GM19240 (cell line): ENCODE measurements at regions not wholly inside any gene's neighbourhood (a gene's known extent, or its start where the extent isn't known, plus 50 kb on each side); places are given as distances from the start of the nearest gene placed in this dataset.
"Not testable (repeated sequence)": the region's sequence is repeated elsewhere in the genome, so short reads cannot be mapped to it uniquely, and the experiment has no call there.

Source experiments
- DNase-seq: peaks from one replicate; pipeline ENCODE4 v3.0.0; 2011; ENCODE audit warnings: low spot score; ENCODE audit not compliant: insufficient read length

- DNase-seq = no peak
Observed at GRCh38 chr3:104349836-104350235, 1016.9 kb upstream of the ALCAM start.

GRCh38 chr3:104353951-104354350 lies 1012.8 kb upstream of the ALCAM start:
- DNase-seq = no peak

GRCh38 chr3:104359546-104359945 lies 1007.2 kb upstream of the ALCAM start:
- no peak for DNase-seq

- DNase-seq = no peak
Observed at GRCh38 chr3:104360038-104360437, 1006.7 kb upstream of the ALCAM start.

GRCh38 chr3:104361748-104362147 lies 1005.0 kb upstream of the ALCAM start:
- not testable (repeated sequence) for DNase-seq

- DNase-seq = no peak
Observed at GRCh38 chr3:104362319-104362718, 1004.4 kb upstream of the ALCAM start.

- no peak for DNase-seq
Observed at GRCh38 chr3:104367000-104367399, 999.7 kb upstream of the ALCAM start.

GRCh38 chr3:104368760-104369159 lies 997.9 kb upstream of the ALCAM start:
- DNase-seq = no peak

GRCh38 chr3:104385421-104385820 lies 981.3 kb upstream of the ALCAM start:
- no peak for DNase-seq

- DNase-seq = no peak
Observed at GRCh38 chr3:104388619-104389018, 978.1 kb upstream of the ALCAM start.

- DNase-seq = no peak
Observed at GRCh38 chr3:104392327-104392726, 974.4 kb upstream of the ALCAM start.

- DNase-seq = no peak
Observed at GRCh38 chr3:104396974-104397669, 969.6 kb upstream of the ALCAM start.

- no peak for DNase-seq
Observed at GRCh38 chr3:104397713-104398112, 969.0 kb upstream of the ALCAM start.

- DNase-seq = no peak
Observed at GRCh38 chr3:104402902-104403301, 963.8 kb upstream of the ALCAM start.

- DNase-seq = no peak
Observed at GRCh38 chr3:104411757-104412156, 955.0 kb upstream of the ALCAM start.

GRCh38 chr3:104412608-104413580 lies 953.8 kb upstream of the ALCAM start:
- DNase-seq = no peak

- no peak for DNase-seq
Observed at GRCh38 chr3:104428337-104428925, 938.3 kb upstream of the ALCAM start.

GRCh38 chr3:104429727-104430126 lies 937.0 kb upstream of the ALCAM start:
- DNase-seq = no peak

- no peak for DNase-seq
Observed at GRCh38 chr3:104436506-104436905, 930.2 kb upstream of the ALCAM start.

- DNase-seq = no peak
Observed at GRCh38 chr3:104437131-104437750, 929.5 kb upstream of the ALCAM start.

- no peak for DNase-seq
Observed at GRCh38 chr3:104437891-104438290, 928.8 kb upstream of the ALCAM start.

GRCh38 chr3:104438706-104439105 lies 928.0 kb upstream of the ALCAM start:
- DNase-seq = no peak
